Sigmoid colon (tissue), 3 donors: ENCODE measurements at regions not wholly inside any gene's neighbourhood (a gene's known extent, or its start where the extent isn't known, plus 50 kb on each side); places are given as distances from the start of the nearest gene placed in this dataset.

Experiments used
- POLR2A ChIP-seq, 2 donors: fragments of 450-650 bp; IDR thresholded peaks; one replicate each; pipeline ENCODE4 v1.6.1; 2016; ENCODE audit warnings: antibody characterized with exemption in 2 of 2, mild to moderate bottlenecking in 2 of 2, moderate library complexity in 2 of 2
- TF ChIP-seq, protein P1 (sequence below), 4 experiments: fragments of 450-650 bp in 3 of 4; fragments of 200-600 bp in 1 of 4; IDR thresholded peaks; one replicate each; pipeline ENCODE4 v1.5.1; 2016 to 2019; ENCODE audit warnings: antibody characterized with exemption in 4 of 4, mild to moderate bottlenecking in 3 of 4, moderate library complexity in 2 of 4

DNA sequence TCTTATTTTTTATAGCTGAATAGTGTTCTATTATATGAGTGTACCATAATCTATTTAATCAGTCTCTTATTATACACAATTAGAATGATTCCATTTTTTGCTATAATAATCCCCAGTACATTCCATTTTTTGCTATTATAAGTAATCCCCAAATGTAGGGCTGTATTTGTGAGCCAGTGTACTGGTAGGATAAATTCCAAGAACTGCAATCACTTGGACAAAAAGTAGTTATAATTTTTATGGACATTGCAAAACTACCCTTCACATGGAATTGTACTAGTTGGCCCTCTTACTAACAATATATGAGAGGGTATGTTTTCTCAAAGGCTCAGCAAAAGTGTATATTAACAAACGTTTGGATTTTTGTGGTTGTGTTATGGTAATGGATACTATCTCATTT, 481.7 kb upstream of the CLINT1 start:
- TF ChIP-seq, protein P1, sequence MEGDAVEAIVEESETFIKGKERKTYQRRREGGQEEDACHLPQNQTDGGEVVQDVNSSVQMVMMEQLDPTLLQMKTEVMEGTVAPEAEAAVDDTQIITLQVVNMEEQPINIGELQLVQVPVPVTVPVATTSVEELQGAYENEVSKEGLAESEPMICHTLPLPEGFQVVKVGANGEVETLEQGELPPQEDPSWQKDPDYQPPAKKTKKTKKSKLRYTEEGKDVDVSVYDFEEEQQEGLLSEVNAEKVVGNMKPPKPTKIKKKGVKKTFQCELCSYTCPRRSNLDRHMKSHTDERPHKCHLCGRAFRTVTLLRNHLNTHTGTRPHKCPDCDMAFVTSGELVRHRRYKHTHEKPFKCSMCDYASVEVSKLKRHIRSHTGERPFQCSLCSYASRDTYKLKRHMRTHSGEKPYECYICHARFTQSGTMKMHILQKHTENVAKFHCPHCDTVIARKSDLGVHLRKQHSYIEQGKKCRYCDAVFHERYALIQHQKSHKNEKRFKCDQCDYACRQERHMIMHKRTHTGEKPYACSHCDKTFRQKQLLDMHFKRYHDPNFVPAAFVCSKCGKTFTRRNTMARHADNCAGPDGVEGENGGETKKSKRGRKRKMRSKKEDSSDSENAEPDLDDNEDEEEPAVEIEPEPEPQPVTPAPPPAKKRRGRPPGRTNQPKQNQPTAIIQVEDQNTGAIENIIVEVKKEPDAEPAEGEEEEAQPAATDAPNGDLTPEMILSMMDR (IDR thresholded peaks at IDR 0.05) = no peak
- no peak for TF ChIP-seq POLR2A (IDR thresholded peaks at IDR 0.05)
